Tibial nerve (tissue), 4 donors: ENCODE measurements at regions not wholly inside any gene's neighbourhood (a gene's known extent, or its start where the extent isn't known, plus 50 kb on each side); places are given as distances from the start of the nearest gene placed in this dataset.

Source experiments
- DNase-seq, 2 donors: peaks; one replicate each; pipeline ENCODE4 v3.0.0-alpha.2; 2019; ENCODE audit warnings: low spot score in 2 of 2
- H3K27ac ChIP-seq, 4 donors: fragments of 200-600 bp; sonication (generic) in 3 of 4; one replicate each; pipeline ENCODE4 v1.5.1; 2017 to 2019; ENCODE audit warnings: mild to moderate bottlenecking in 1 of 4
- H3K27me3 ChIP-seq, 2 donors: fragments of 200-600 bp; sonication (generic) in 1 of 2; one replicate each; pipeline versions ENCODE4 v1.5.1 to v1.6.0; 2017 to 2019
- H3K36me3 ChIP-seq, 3 donors: fragments of 200-600 bp; sonication (generic); one replicate each; pipeline ENCODE4 v1.5.1; 2018 to 2019
- H3K4me1 ChIP-seq, 4 donors: fragments of 200-600 bp; sonication (generic) in 3 of 4; one replicate each; pipeline ENCODE4 v1.5.1; 2017 to 2019
- H3K4me3 ChIP-seq, 4 donors: fragments of 200-600 bp; sonication (generic) in 3 of 4; one replicate each; pipeline ENCODE4 v1.5.1; 2017 to 2019; ENCODE audit warnings: mild to moderate bottlenecking in 1 of 4, moderate library complexity in 1 of 4
- H3K9me3 ChIP-seq, 4 donors: fragments of 200-600 bp; sonication (generic) in 3 of 4; one replicate each; pipeline ENCODE4 v1.5.1; 2017 to 2019
- CTCF ChIP-seq, 5 experiments: fragments of 200-600 bp in 3 of 5; fragments of 450-650 bp in 2 of 5; sonication (generic) in 3 of 5; IDR thresholded peaks; one replicate each; pipeline ENCODE4 v1.5.1; 2016 to 2019; ENCODE audit warnings: antibody characterized with exemption in 5 of 5, mild to moderate bottlenecking in 3 of 5, moderate library complexity in 2 of 5
- EP300 ChIP-seq, 2 donors: sonication (generic); formaldehyde crosslinking; IDR thresholded peaks; one replicate each; pipeline ENCODE4 v1.6.1; 2017; ENCODE audit warnings: antibody characterized with exemption in 2 of 2, mild to moderate bottlenecking in 1 of 2
- POLR2A ChIP-seq, 2 donors: fragments of 450-650 bp; IDR thresholded peaks; one replicate each; pipeline ENCODE4 v1.6.1; 2017; ENCODE audit warnings: antibody characterized with exemption in 2 of 2, mild to moderate bottlenecking in 2 of 2, moderate library complexity in 2 of 2
- WGBS, 2 donors: methylation state at CpG; one replicate each; pipeline ENCODE4 v1.1.5; 2018; 5-methylcytosine and 5-hydroxymethylcytosine counted together

- no peak overlapping the region for H3K27ac ChIP-seq
- 82 to 83% methylated on average over 6 of the region's 6 CpGs for WGBS, 2 donors
- TF ChIP-seq EP300 (IDR thresholded peaks at IDR 0.05): no peak
- TF ChIP-seq CTCF (IDR thresholded peaks at IDR 0.05): no peak
- TF ChIP-seq POLR2A (IDR thresholded peaks at IDR 0.05): no peak
- H3K4me3 ChIP-seq: no peak overlapping the region
- no peaks in the 10 kb centered on the region for H3K27me3 ChIP-seq
- no peaks in the 10 kb centered on the region for H3K4me1 ChIP-seq
- peaks cover 0 to 11% (median 4%) of the 10 kb centered on the region in 4 donors for H3K9me3 ChIP-seq
- H3K36me3 ChIP-seq: no peaks in the 10 kb centered on the region
- DNase-seq: no peak
Observed at GRCh38 chr1:191865479-191865878, 292.8 kb upstream of the RGS18 start.

GRCh38 chr1:191866155-191866554 is 292.1 kb upstream of the RGS18 start:
- no peak for DNase-seq
- TF ChIP-seq EP300 (IDR thresholded peaks at IDR 0.05): no peak
- no peak for TF ChIP-seq CTCF (IDR thresholded peaks at IDR 0.05)
- no peak for TF ChIP-seq POLR2A (IDR thresholded peaks at IDR 0.05)
- Histone ChIP-seq H3K36me3 (no peaks in the 10 kb centered on the region), H3K27ac (no peak overlapping the region), H3K4me1 (no peaks in the 10 kb centered on the region), H3K9me3 (peaks cover 0 to 11% (median 4%) of the 10 kb centered on the region in 4 donors), H3K27me3 (no peaks in the 10 kb centered on the region), H3K4me3 (no peak overlapping the region)
- 76 to 84% methylated on average over 2 of the region's 2 CpGs for WGBS, 2 donors

GRCh38 chr1:191869790-191870312 is 288.4 kb upstream of the RGS18 start:
- H3K27ac ChIP-seq: no peak overlapping the region
- no peaks in the 10 kb centered on the region for H3K4me1 ChIP-seq
- H3K9me3 ChIP-seq: peaks cover 0 to 5% (median 0%) of the 10 kb centered on the region in 4 donors
- 66 to 75% methylated on average over 3 of the region's 3 CpGs for WGBS, 2 donors
- no peaks in the 10 kb centered on the region for H3K36me3 ChIP-seq
- H3K27me3 ChIP-seq: no peaks in the 10 kb centered on the region
- TF ChIP-seq POLR2A (IDR thresholded peaks at IDR 0.05): no peak
- TF ChIP-seq CTCF (IDR thresholded peaks at IDR 0.05): no peak
- TF ChIP-seq EP300 (IDR thresholded peaks at IDR 0.05): no peak
- no peak for DNase-seq
- H3K4me3 ChIP-seq: no peak overlapping the region

- Histone ChIP-seq H3K27ac (no peak overlapping the region), H3K4me1 (no peaks in the 10 kb centered on the region), H3K27me3 (no peaks in the 10 kb centered on the region), H3K4me3 (no peak overlapping the region), H3K36me3 (no peaks in the 10 kb centered on the region), H3K9me3 (no peaks in the 10 kb centered on the region)
- no peak for DNase-seq
- TF ChIP-seq POLR2A (IDR thresholded peaks at IDR 0.05): no peak
- no peak for TF ChIP-seq CTCF (IDR thresholded peaks at IDR 0.05)
- no peak for TF ChIP-seq EP300 (IDR thresholded peaks at IDR 0.05)
- WGBS, 2 donors: 78 to 79% methylated on average over 3 of the region's 3 CpGs
Observed at GRCh38 chr1:191870490-191870889, 287.8 kb upstream of the RGS18 start.

- DNase-seq: no peak
- no peak overlapping the region for H3K27ac ChIP-seq
- no peaks in the 10 kb centered on the region for H3K9me3 ChIP-seq
- 91 to 93% methylated on average over 1 of the region's 1 CpG for WGBS, 2 donors
- no peaks in the 10 kb centered on the region for H3K27me3 ChIP-seq
- TF ChIP-seq CTCF (IDR thresholded peaks at IDR 0.05) (no peak), POLR2A (IDR thresholded peaks at IDR 0.05) (no peak), EP300 (IDR thresholded peaks at IDR 0.05) (no peak)
- H3K4me3 ChIP-seq: no peak overlapping the region
- H3K4me1 ChIP-seq: no peaks in the 10 kb centered on the region
- no peaks in the 10 kb centered on the region for H3K36me3 ChIP-seq
Observed at GRCh38 chr1:191875994-191876393, 282.3 kb upstream of the RGS18 start.
